H1 (cell line): ENCODE measurements at regions not wholly inside any gene's neighbourhood (a gene's known extent, or its start where the extent isn't known, plus 50 kb on each side); places are given as distances from the start of the nearest gene placed in this dataset.

Experiments
- CTCF ChIA-PET: fragments of 300-600 bp; sonication (Branson Sonifier 250); formaldehyde crosslinking; loops from one replicate; lab custom pipeline; 2021; ENCODE audit not compliant: partially characterized antibody; lab: Charles Lee
- POLR2A ChIA-PET: fragments of 300-600 bp; sonication (Branson Sonifier 250); formaldehyde crosslinking; loops from one replicate; lab custom pipeline; 2021; ENCODE audit warnings: inconsistent platforms; ENCODE audit not compliant: partially characterized antibody; lab: Charles Lee
- DNase-seq, 2 experiments: peaks; one replicate each; pipeline versions ENCODE4 v3.0.0 to v3.0.0-alpha.2; 2010 to 2022; ENCODE audit warnings: low spot score in 2 of 2, low read depth in 1 of 2, mixed read lengths in 1 of 2
- FAIRE-seq: peaks from 2 replicates; lab custom pipeline; 2011; peaks lifted over from hg19 to GRCh38; lab: Jason Lieb, UNC
- H2AFZ ChIP-seq: 2 replicates; pipeline ENCODE4 v1.8.1; 2012; ENCODE audit warnings: low read length, inconsistent platforms
- H2AK5ac ChIP-seq: 2 replicates; pipeline ENCODE4 v1.6.1; 2013; ENCODE audit warnings: low read depth, low read length
- H2BK120ac ChIP-seq: replicated peaks from 2 replicates; pipeline ENCODE3; 2013; ENCODE audit warnings: low read depth, low read length, inconsistent platforms
- H2BK12ac ChIP-seq: 2 replicates; pipeline ENCODE4 v1.6.1; 2013; ENCODE audit warnings: low read depth, low read length
- H2BK15ac ChIP-seq: 2 replicates; pipeline ENCODE4 v1.6.1; 2013; ENCODE audit warnings: low read length
- H2BK20ac ChIP-seq: 2 replicates; pipeline ENCODE4 v1.6.1; 2013; ENCODE audit warnings: low read length
- H2BK5ac ChIP-seq: 2 replicates; pipeline ENCODE4 v1.6.1; 2013; ENCODE audit warnings: low read depth, low read length
- H3K14ac ChIP-seq: 2 replicates; pipeline ENCODE4 v1.6.1; 2013; ENCODE audit warnings: inconsistent platforms; ENCODE audit not compliant: insufficient read length
- H3K18ac ChIP-seq: 2 replicates; pipeline ENCODE4 v1.6.1; 2013; ENCODE audit warnings: low read length; ENCODE audit errors: extremely low read depth
- H3K23ac ChIP-seq: 2 replicates; pipeline ENCODE4 v1.6.1; 2013; ENCODE audit warnings: inconsistent platforms; ENCODE audit not compliant: insufficient read length
- H3K23me2 ChIP-seq: 2 replicates; pipeline ENCODE4 v1.6.1; 2013; ENCODE audit warnings: low read depth, low read length
- H3K27ac ChIP-seq: 2 replicates; pipeline ENCODE4 v1.6.1; 2011; ENCODE audit warnings: low read depth, low read length, inconsistent platforms
- H3K27me3 ChIP-seq, 4 experiments: replicated peaks in 1 of 4; 1 replicate in 1 of 4; 2 replicates in 3 of 4; pipeline versions ENCODE4 v1.6.1 to v1.8.1; 2011 to 2013; ENCODE audit warnings: low read length in 3 of 4, mild to moderate bottlenecking in 3 of 4, inconsistent platforms in 2 of 4, mixed read lengths in 2 of 4, moderate library complexity in 1 of 4; ENCODE audit not compliant: control insufficient read depth in 3 of 4, insufficient read depth in 3 of 4; ENCODE audit errors: extremely low read depth in 1 of 4
- H3K36me3 ChIP-seq, 4 experiments: 2 replicates each; pipeline versions ENCODE4 v1.6.1 to v1.8.1; 2011 to 2013; ENCODE audit warnings: mild to moderate bottlenecking in 4 of 4, low read length in 3 of 4, moderate library complexity in 2 of 4, control low read depth in 1 of 4, inconsistent platforms in 1 of 4; ENCODE audit not compliant: insufficient read depth in 4 of 4, control insufficient read depth in 2 of 4
- H3K4ac ChIP-seq: replicated peaks from 2 replicates; pipeline ENCODE3; 2013; ENCODE audit warnings: low read length, low read depth, mixed read lengths, inconsistent platforms; ENCODE audit not compliant: insufficient read length
- H3K4me1 ChIP-seq, 4 experiments: replicated peaks in 1 of 4; 1 replicate in 1 of 4; 2 replicates in 3 of 4; pipeline versions ENCODE4 v1.6.1 to v1.8.1; 2011 to 2013; ENCODE audit warnings: low read length in 3 of 4, inconsistent platforms in 2 of 4, mixed read lengths in 1 of 4; ENCODE audit not compliant: insufficient read depth in 4 of 4, control insufficient read depth in 3 of 4
- H3K4me2 ChIP-seq, 2 experiments: 2 replicates each; pipeline versions ENCODE4 v1.6.1 to v1.8.1; 2011 to 2013; ENCODE audit warnings: low read depth in 2 of 2, low read length in 2 of 2, control low read depth in 1 of 2, inconsistent platforms in 1 of 2, mild to moderate bottlenecking in 1 of 2; ENCODE audit not compliant: insufficient read depth in 1 of 2
- H3K4me3 ChIP-seq, 4 experiments: fragments of 200-600, 300-600 bp in 1 of 4; sonication (generic), shearing (Covaris generic), sonication (Bioruptor Twin) in 1 of 4; 2 replicates each; pipeline versions ENCODE4 v1.5.1 to v1.8.1; 2011 to 2016; ENCODE audit warnings: low read length in 4 of 4, low read depth in 3 of 4, control low read depth in 2 of 4, inconsistent platforms in 2 of 4, mild to moderate bottlenecking in 2 of 4, mixed read lengths in 1 of 4, moderate library complexity in 1 of 4; ENCODE audit not compliant: insufficient read depth in 2 of 4; ENCODE audit errors: extremely low read depth in 1 of 4
- H3K56ac ChIP-seq: replicated peaks from 2 replicates; pipeline ENCODE3; 2013; ENCODE audit warnings: low read depth, mild to moderate bottlenecking, mixed read lengths, low read length, inconsistent platforms; ENCODE audit not compliant: insufficient read length
- H3K79me1 ChIP-seq: 2 replicates; pipeline ENCODE4 v1.6.1; 2013; ENCODE audit warnings: low read depth, low read length, control low read depth
- H3K79me2 ChIP-seq, 2 experiments: 2 replicates each; pipeline versions ENCODE4 v1.6.1 to v1.8.1; 2012 to 2013; ENCODE audit warnings: low read length in 2 of 2, mild to moderate bottlenecking in 2 of 2, inconsistent platforms in 1 of 2; ENCODE audit not compliant: insufficient read depth in 2 of 2, control insufficient read depth in 1 of 2
- H3K9ac ChIP-seq, 4 experiments: replicated peaks in 1 of 4; 1 replicate in 1 of 4; 2 replicates in 3 of 4; pipeline versions ENCODE4 v1.6.1 to v1.8.1; 2011 to 2013; ENCODE audit warnings: low read depth in 3 of 4, low read length in 3 of 4, control low read depth in 2 of 4, mild to moderate bottlenecking in 2 of 4, moderate library complexity in 2 of 4, inconsistent platforms in 1 of 4; ENCODE audit errors: extremely low read depth in 1 of 4
- H3K9me3 ChIP-seq, 2 experiments: 2 replicates each; pipeline versions ENCODE4 v1.6.1 to v1.8.1; 2012 to 2013; ENCODE audit warnings: mild to moderate bottlenecking in 2 of 2, moderate library complexity in 2 of 2, control low read depth in 1 of 2, inconsistent platforms in 1 of 2, low read depth in 1 of 2, low read length in 1 of 2, mixed read lengths in 1 of 2; ENCODE audit not compliant: insufficient read depth in 2 of 2
- H4K20me1 ChIP-seq, 2 experiments: replicated peaks in 1 of 2; 2 replicates each; pipeline versions ENCODE3 to v1.8.1; 2011 to 2013; ENCODE audit warnings: inconsistent platforms in 2 of 2, low read length in 2 of 2, mild to moderate bottlenecking in 1 of 2; ENCODE audit not compliant: insufficient read depth in 2 of 2, control insufficient read depth in 1 of 2
- H4K5ac ChIP-seq: 2 replicates; pipeline ENCODE4 v1.6.1; 2013; ENCODE audit warnings: low read length, low read depth, mixed read lengths, inconsistent platforms; ENCODE audit not compliant: insufficient read length
- H4K8ac ChIP-seq: 2 replicates; pipeline ENCODE4 v1.8.0; 2013; ENCODE audit warnings: mild to moderate bottlenecking, moderate library complexity, low read length, inconsistent platforms; ENCODE audit not compliant: insufficient read depth; ENCODE audit errors: extremely low read depth
- H4K91ac ChIP-seq: replicated peaks from 2 replicates; pipeline ENCODE3; 2013; ENCODE audit warnings: low read length, mixed read lengths, inconsistent platforms; ENCODE audit not compliant: insufficient read length
- CBX8 ChIP-seq: fragments of 300-800, 300-1000 bp; sonication (generic); IDR thresholded peaks from 2 replicates; pipeline ENCODE4 v1.7.1; 2016; ENCODE audit warnings: low read depth, low read length, borderline replicate concordance
- EZH2 ChIP-seq: fragments of 200-600 bp; sonication (generic); IDR thresholded peaks from 2 replicates; pipeline ENCODE4 v1.7.1; 2012; ENCODE audit warnings: low read depth, mild to moderate bottlenecking, moderate library complexity, low read length, inconsistent platforms; ENCODE audit not compliant: severe bottlenecking
- GABPA ChIP-seq: IDR thresholded peaks from 2 replicates; pipeline ENCODE4 v1.6.1; 2011; ENCODE audit warnings: mild to moderate bottlenecking, low read length, moderate library complexity, borderline replicate concordance; ENCODE audit not compliant: insufficient read depth
- GTF2F1 ChIP-seq: IDR thresholded peaks from 2 replicates; pipeline ENCODE4 v1.6.1; 2012; ENCODE audit warnings: low read depth, low read length, improper control_type of control experiment, borderline replicate concordance
- POLR2A ChIP-seq, 2 experiments: IDR thresholded peaks; 1 replicate in 1 of 2; 2 replicates in 1 of 2; pipeline ENCODE4 v1.6.1; 2011; ENCODE audit warnings: low read depth in 2 of 2, low read length in 2 of 2, mild to moderate bottlenecking in 2 of 2; ENCODE audit errors: control extremely low read depth in 1 of 2
- POLR2AphosphoS5 ChIP-seq: IDR thresholded peaks from 2 replicates; pipeline ENCODE4 v1.6.1; 2011; ENCODE audit warnings: low read depth, low read length
- POU5F1 ChIP-seq: IDR thresholded peaks from 2 replicates; pipeline ENCODE4 v1.6.1; 2011; ENCODE audit warnings: low read depth, mild to moderate bottlenecking, low read length, moderate library complexity
- RFX5 ChIP-seq: IDR thresholded peaks from 2 replicates; pipeline ENCODE4 v1.6.1; 2011; ENCODE audit warnings: low read depth, low read length, improper control_type of control experiment, borderline replicate concordance
- TCF12 ChIP-seq: IDR thresholded peaks from 2 replicates; pipeline ENCODE4 v1.6.1; 2011; ENCODE audit warnings: low read depth, mild to moderate bottlenecking, low read length
- WGBS, 2 experiments: shearing (Covaris generic) in 1 of 2; methylation state at CpG; one replicate each; pipeline versions ENCODE4 v1.1.6 to v1.1.7; 2013 to 2015; ENCODE audit warnings: low lambda C conversion rate in 2 of 2, mixed read lengths in 2 of 2, inconsistent platforms in 1 of 2, low coverage in 1 of 2, missing lambda C conversion rate in 1 of 2; ENCODE audit not compliant: insufficient replicate concordance in 2 of 2, insufficient coverage in 1 of 2, insufficient read length in 1 of 2; ENCODE audit errors: extremely low coverage in 1 of 2, missing lambda C conversion rate in 1 of 2; 5-methylcytosine and 5-hydroxymethylcytosine counted together
- TF ChIP-seq, protein P1 (sequence below): IDR thresholded peaks from 2 replicates; pipeline ENCODE4 v1.6.1; 2012; ENCODE audit warnings: inconsistent platforms
- TF ChIP-seq, protein P2 (sequence below): IDR thresholded peaks from 2 replicates; pipeline ENCODE4 v1.6.1; 2011; ENCODE audit warnings: low read depth, mild to moderate bottlenecking, low read length; ENCODE audit not compliant: insufficient read depth
- TF ChIP-seq, protein P3 (sequence below): IDR thresholded peaks from 2 replicates; pipeline ENCODE4 v1.6.1; 2012; ENCODE audit warnings: low read length, inconsistent platforms

DNA sequence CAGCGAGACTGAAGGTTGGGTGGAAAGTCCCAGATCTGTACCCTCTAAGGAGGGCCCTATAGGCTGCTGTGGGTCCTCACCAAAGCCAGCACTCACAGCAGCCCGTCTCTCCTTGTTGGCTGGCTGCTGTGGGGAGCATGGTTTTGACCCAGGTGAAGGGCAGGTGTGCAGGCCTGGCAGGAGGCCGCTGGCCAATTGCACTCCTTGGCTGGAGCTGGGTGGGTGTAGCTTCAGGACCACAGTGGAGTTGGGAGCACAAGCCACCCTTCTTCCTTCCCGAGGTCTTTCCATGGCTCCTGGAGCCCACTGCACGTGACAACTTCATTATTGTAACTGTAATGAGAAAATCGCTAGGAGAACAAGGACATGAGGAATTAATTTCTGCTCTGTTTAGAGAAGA is 287.7 kb upstream of the FOXQ1 start:
- Histone ChIP-seq H4K8ac (no peak overlapping the region), H3K4ac (no peak overlapping the region), H3K36me3 (no peaks in the 10 kb centered on the region), H3K23me2 (no peaks in the 10 kb centered on the region), H4K91ac (no peak overlapping the region), H3K4me1 (peaks cover 0 to 7% (median 2%) of the 10 kb centered on the region in 4 experiments; a peak in 4 of 7 replicates), H2BK120ac (no peak overlapping the region), H3K27ac (no peak overlapping the region), H3K14ac (no peak overlapping the region), H3K18ac (no peak overlapping the region), H2AFZ (0 out of 2 replicates have a peak overlapping the region, but pooled peaks have one; percentile 3), H3K9ac (no peak overlapping the region), H3K9me3 (no peaks in the 10 kb centered on the region), H3K23ac (no peak overlapping the region), H3K79me1 (no peaks in the 10 kb centered on the region), H3K56ac (no peak overlapping the region), H3K4me3 (no peak overlapping the region), H2BK5ac (no peak overlapping the region), H2BK15ac (no peak overlapping the region), H2BK20ac (no peak overlapping the region), H2BK12ac (no peak overlapping the region), H2AK5ac (no peak overlapping the region), H3K4me2 (no peak overlapping the region), H4K5ac (no peak overlapping the region), H3K27me3 (no peaks in the 10 kb centered on the region; a peak in 3 of 7 replicates), H4K20me1 (no peaks in the 10 kb centered on the region), H3K79me2 (no peaks in the 10 kb centered on the region)
- 87% methylated on average over 6 of the region's 6 CpGs; no CpG with 5 or more reads in 1 of the 2 experiments for WGBS, 2 experiments
- ChIA-PET CTCF (no interaction called here), POLR2A (no interaction called here)
- FAIRE-seq: no peak
- no peak for DNase-seq
- TF ChIP-seq GABPA (no peak), GTF2F1 (no peak), RFX5 (no peak), POU5F1 (no peak), TCF12 (no peak), EZH2 (no peak), POLR2AphosphoS5 (no peak), CBX8 (no peak), POLR2A (IDR thresholded peaks at IDR 0.05; ENCODE audit: control extremely low read depth in 1 of 2, low read depth in 2 of 2, low read length in 2 of 2) (no peak)
- TF ChIP-seq, protein P1, sequence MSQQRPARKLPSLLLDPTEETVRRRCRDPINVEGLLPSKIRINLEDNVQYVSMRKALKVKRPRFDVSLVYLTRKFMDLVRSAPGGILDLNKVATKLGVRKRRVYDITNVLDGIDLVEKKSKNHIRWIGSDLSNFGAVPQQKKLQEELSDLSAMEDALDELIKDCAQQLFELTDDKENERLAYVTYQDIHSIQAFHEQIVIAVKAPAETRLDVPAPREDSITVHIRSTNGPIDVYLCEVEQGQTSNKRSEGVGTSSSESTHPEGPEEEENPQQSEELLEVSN: no peak
- TF ChIP-seq, protein P2, sequence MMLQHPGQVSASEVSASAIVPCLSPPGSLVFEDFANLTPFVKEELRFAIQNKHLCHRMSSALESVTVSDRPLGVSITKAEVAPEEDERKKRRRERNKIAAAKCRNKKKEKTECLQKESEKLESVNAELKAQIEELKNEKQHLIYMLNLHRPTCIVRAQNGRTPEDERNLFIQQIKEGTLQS: no peak
- TF ChIP-seq, protein P3, sequence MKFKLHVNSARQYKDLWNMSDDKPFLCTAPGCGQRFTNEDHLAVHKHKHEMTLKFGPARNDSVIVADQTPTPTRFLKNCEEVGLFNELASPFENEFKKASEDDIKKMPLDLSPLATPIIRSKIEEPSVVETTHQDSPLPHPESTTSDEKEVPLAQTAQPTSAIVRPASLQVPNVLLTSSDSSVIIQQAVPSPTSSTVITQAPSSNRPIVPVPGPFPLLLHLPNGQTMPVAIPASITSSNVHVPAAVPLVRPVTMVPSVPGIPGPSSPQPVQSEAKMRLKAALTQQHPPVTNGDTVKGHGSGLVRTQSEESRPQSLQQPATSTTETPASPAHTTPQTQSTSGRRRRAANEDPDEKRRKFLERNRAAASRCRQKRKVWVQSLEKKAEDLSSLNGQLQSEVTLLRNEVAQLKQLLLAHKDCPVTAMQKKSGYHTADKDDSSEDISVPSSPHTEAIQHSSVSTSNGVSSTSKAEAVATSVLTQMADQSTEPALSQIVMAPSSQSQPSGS: no peak
